NCI-H2107 (cell line): ENCODE measurements at regions not wholly inside any gene's neighbourhood (a gene's known extent, or its start where the extent isn't known, plus 50 kb on each side); places are given as distances from the start of the nearest gene placed in this dataset.

Experiments
- DNase-seq: peaks from one replicate; lab custom pipeline; 2025; lab: John Stamatoyannopoulos, UW

GRCh38 chr2:136572335-136572734 lies 193.0 kb upstream of the THSD7B start:
- DNase-seq, result no peak

- no peak for DNase-seq
Measured at GRCh38 chr2:136557203-136557602, 208.1 kb upstream of the THSD7B start.

GRCh38 chr2:136550181-136550580 lies 215.2 kb upstream of the THSD7B start:
- DNase-seq, result no peak

- DNase-seq, result no peak
Measured at GRCh38 chr2:136539355-136539754, 226.0 kb upstream of the THSD7B start.

GRCh38 chr2:136538489-136538888 lies 226.9 kb upstream of the THSD7B start:
- no peak for DNase-seq

- no peak for DNase-seq
Measured at GRCh38 chr2:136534811-136535210, 230.5 kb upstream of the THSD7B start.

- no peak for DNase-seq
Measured at GRCh38 chr2:136532171-136532570, 233.2 kb upstream of the THSD7B start.

- no peak for DNase-seq
Measured at GRCh38 chr2:136531731-136532130, 233.6 kb upstream of the THSD7B start.

- DNase-seq, result no peak
Measured at GRCh38 chr2:136530146-136530545, 235.2 kb upstream of the THSD7B start.

- DNase-seq, result no peak
Measured at GRCh38 chr2:136527560-136527959, 237.8 kb upstream of the THSD7B start.

GRCh38 chr2:136522724-136523123 lies 242.6 kb upstream of the THSD7B start:
- DNase-seq, result no peak

- no peak for DNase-seq
Measured at GRCh38 chr2:136517716-136518115, 247.6 kb upstream of the THSD7B start.

GRCh38 chr2:136510244-136510643 lies 255.1 kb upstream of the THSD7B start:
- DNase-seq, result no peak

GRCh38 chr2:136505462-136505861 lies 259.9 kb upstream of the THSD7B start:
- no peak for DNase-seq

- no peak for DNase-seq
Measured at GRCh38 chr2:136502660-136503059, 262.7 kb upstream of the THSD7B start.

- DNase-seq, result no peak
Measured at GRCh38 chr2:136497709-136498108, 267.6 kb upstream of the THSD7B start.

- no peak for DNase-seq
Measured at GRCh38 chr2:136496966-136497365, 268.4 kb upstream of the THSD7B start.

GRCh38 chr2:136495636-136496035 lies 269.7 kb upstream of the THSD7B start:
- no peak for DNase-seq

- DNase-seq, result no peak
Measured at GRCh38 chr2:136492901-136493300, 272.4 kb upstream of the THSD7B start.

GRCh38 chr2:136490100-136490499 lies 275.2 kb upstream of the THSD7B start:
- no peak for DNase-seq

GRCh38 chr2:136487421-136487820 lies 277.9 kb upstream of the THSD7B start:
- DNase-seq, result no peak

GRCh38 chr2:136486115-136486514 lies 279.2 kb upstream of the THSD7B start:
- DNase-seq, result no peak

- no peak for DNase-seq
Measured at GRCh38 chr2:136482966-136483365, 282.4 kb upstream of the THSD7B start.

GRCh38 chr2:136482006-136482405 lies 283.3 kb upstream of the THSD7B start:
- no peak for DNase-seq

- DNase-seq, result no peak
Measured at GRCh38 chr2:136479696-136480095, 285.6 kb upstream of the THSD7B start.
